ENCODE measurements at regions not wholly inside any gene's neighbourhood (a gene's known extent, or its start where the extent isn't known, plus 50 kb on each side); places are given as distances from the start of the nearest gene placed in this dataset.

GRCh38 chr20:61043681-61044080 is 208.4 kb upstream of the CDH4 start:
- CTCF ChIA-PET (ENCODE audit: partially characterized antibody) = interaction anchor here (0.7 to 1.4 kb wide), 4 partner anchors 9 to 192 kb away, joined by 3 to 4 read pairs (median 4); no protein-coding TSS in a partner anchor
- no peak for TF ChIP-seq FOSL1 (IDR thresholded peaks at IDR 0.05; ENCODE audit: insufficient read depth, low read depth, low read length)
- TF ChIP-seq SIRT6 (IDR thresholded peaks at IDR 0.05; ENCODE audit: low read length) = no peak
- TF ChIP-seq KDM5A (IDR thresholded peaks at IDR 0.05; ENCODE audit: low read length) = no peak
- TF ChIP-seq, protein P1, sequence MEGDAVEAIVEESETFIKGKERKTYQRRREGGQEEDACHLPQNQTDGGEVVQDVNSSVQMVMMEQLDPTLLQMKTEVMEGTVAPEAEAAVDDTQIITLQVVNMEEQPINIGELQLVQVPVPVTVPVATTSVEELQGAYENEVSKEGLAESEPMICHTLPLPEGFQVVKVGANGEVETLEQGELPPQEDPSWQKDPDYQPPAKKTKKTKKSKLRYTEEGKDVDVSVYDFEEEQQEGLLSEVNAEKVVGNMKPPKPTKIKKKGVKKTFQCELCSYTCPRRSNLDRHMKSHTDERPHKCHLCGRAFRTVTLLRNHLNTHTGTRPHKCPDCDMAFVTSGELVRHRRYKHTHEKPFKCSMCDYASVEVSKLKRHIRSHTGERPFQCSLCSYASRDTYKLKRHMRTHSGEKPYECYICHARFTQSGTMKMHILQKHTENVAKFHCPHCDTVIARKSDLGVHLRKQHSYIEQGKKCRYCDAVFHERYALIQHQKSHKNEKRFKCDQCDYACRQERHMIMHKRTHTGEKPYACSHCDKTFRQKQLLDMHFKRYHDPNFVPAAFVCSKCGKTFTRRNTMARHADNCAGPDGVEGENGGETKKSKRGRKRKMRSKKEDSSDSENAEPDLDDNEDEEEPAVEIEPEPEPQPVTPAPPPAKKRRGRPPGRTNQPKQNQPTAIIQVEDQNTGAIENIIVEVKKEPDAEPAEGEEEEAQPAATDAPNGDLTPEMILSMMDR (IDR thresholded peaks at IDR 0.05; ENCODE audit: control extremely low read depth in 1 of 3, insufficient read depth in 1 of 3, low read depth in 1 of 3, low read length in 3 of 3) = no peak
- TF ChIP-seq CBX8 (IDR thresholded peaks at IDR 0.05; ENCODE audit: borderline replicate concordance, low read depth, low read length) = no peak
- TF ChIP-seq SAP30 (IDR thresholded peaks at IDR 0.05; ENCODE audit: insufficient read depth, insufficient replicate concordance, low read length) = no peak
- no peak for TF ChIP-seq RAD21 (IDR thresholded peaks at IDR 0.05 in 1 of 2, conservative IDR thresholded peaks at IDR 0.05 in 1 of 2; ENCODE audit: low read depth in 2 of 2, low read length in 2 of 2)
- TF ChIP-seq MAX (IDR thresholded peaks at IDR 0.05) = no peak
- TF ChIP-seq HDAC2 (IDR thresholded peaks at IDR 0.05; ENCODE audit: borderline replicate concordance in 1 of 2, low read depth in 2 of 2, low read length in 2 of 2) = no peak
- no peak for TF ChIP-seq GTF2F1 (IDR thresholded peaks at IDR 0.05; ENCODE audit: borderline replicate concordance, low read depth, low read length)
- no peak for TF ChIP-seq POLR2AphosphoS5 (IDR thresholded peaks at IDR 0.05; ENCODE audit: low read depth, low read length)

More at GRCh38 chr20:61043681-61044080, 208.4 kb upstream of the CDH4 start:
- no peaks in the 10 kb centered on the region; a peak in 1 of 4 replicates for H3K9me3 ChIP-seq (ENCODE audit: insufficient read depth in 2 of 2, low read depth in 1 of 2, low read length in 1 of 2)
- H3K18ac ChIP-seq (ENCODE audit: extremely low read depth, low read length) = no peak overlapping the region
- no peak overlapping the region for H2BK120ac ChIP-seq (replicated peaks; ENCODE audit: low read depth, low read length)
- H2AFZ ChIP-seq (ENCODE audit: low read length) = no peak overlapping the region
- no peak overlapping the region for H3K9ac ChIP-seq (replicated peaks in 1 of 4; ENCODE audit: extremely low read depth in 1 of 4, low read depth in 3 of 4, low read length in 3 of 4)
- no peaks in the 10 kb centered on the region for H3K36me3 ChIP-seq (ENCODE audit: control insufficient read depth in 2 of 4, insufficient read depth in 4 of 4, low read length in 3 of 4)
- no peak overlapping the region for H2AK5ac ChIP-seq (ENCODE audit: low read depth, low read length)
- no peak overlapping the region for H3K14ac ChIP-seq (ENCODE audit: insufficient read length)
- no peak overlapping the region for H3K23ac ChIP-seq (ENCODE audit: insufficient read length)
- POLR2A ChIA-PET (ENCODE audit: partially characterized antibody) = no interaction called here
- FAIRE-seq (no peak), DNase-seq (ENCODE audit: low read depth in 1 of 2, low spot score in 2 of 2) (no peak)
- H2BK15ac ChIP-seq (ENCODE audit: low read length) = no peak overlapping the region
- H3K4me2 ChIP-seq (ENCODE audit: insufficient read depth in 1 of 2, low read depth in 2 of 2, low read length in 2 of 2) = no peak overlapping the region
- H4K91ac ChIP-seq (replicated peaks; ENCODE audit: insufficient read length, low read length) = no peak overlapping the region
- H3K4ac ChIP-seq (replicated peaks; ENCODE audit: insufficient read length, low read depth, low read length) = no peak overlapping the region
- peaks cover 8% of the 10 kb centered on the region; the same call in 1 of the 2 replicates for H3K23me2 ChIP-seq (ENCODE audit: low read depth, low read length)
- H4K20me1 ChIP-seq (replicated peaks in 1 of 2; ENCODE audit: control insufficient read depth in 1 of 2, insufficient read depth in 2 of 2, low read length in 2 of 2) = peaks cover 0 to 5% of the 10 kb centered on the region in 2 experiments
- H3K4me3 ChIP-seq (ENCODE audit: extremely low read depth in 1 of 4, insufficient read depth in 2 of 4, low read depth in 3 of 4, low read length in 4 of 4) = no peak overlapping the region
- H3K79me1 ChIP-seq (ENCODE audit: low read depth, low read length) = no peaks in the 10 kb centered on the region
- no peak overlapping the region for H3K56ac ChIP-seq (replicated peaks; ENCODE audit: insufficient read length, low read depth, low read length)
- no peak overlapping the region for H2BK20ac ChIP-seq (ENCODE audit: low read length)
- no peaks in the 10 kb centered on the region for H3K4me1 ChIP-seq (replicated peaks in 1 of 4; ENCODE audit: control insufficient read depth in 3 of 4, insufficient read depth in 4 of 4, low read length in 3 of 4)
- WGBS, 2 experiments (ENCODE audit: extremely low coverage in 1 of 2, insufficient coverage in 1 of 2, insufficient read length in 1 of 2, insufficient replicate concordance in 2 of 2, low coverage in 1 of 2, low lambda C conversion rate in 2 of 2, missing lambda C conversion rate in 1 of 2) = 85% methylated on average over 9 of the region's 9 CpGs; no CpG with 5 or more reads in 1 of the 2 experiments
- no peak overlapping the region for H2BK12ac ChIP-seq (ENCODE audit: low read depth, low read length)
- no peak overlapping the region for H2BK5ac ChIP-seq (ENCODE audit: low read depth, low read length)
- H3K79me2 ChIP-seq (ENCODE audit: control insufficient read depth in 1 of 2, insufficient read depth in 2 of 2, low read length in 2 of 2) = no peaks in the 10 kb centered on the region
- H3K27me3 ChIP-seq (replicated peaks in 1 of 4; ENCODE audit: control insufficient read depth in 3 of 4, extremely low read depth in 1 of 4, insufficient read depth in 3 of 4, low read length in 3 of 4) = peaks cover 6 to 17% (median 7%) of the 10 kb centered on the region in 4 experiments; a peak in 6 of 7 replicates
- H3K27ac ChIP-seq (ENCODE audit: low read depth, low read length) = no peak overlapping the region
- no peak overlapping the region for H4K8ac ChIP-seq (ENCODE audit: extremely low read depth, insufficient read depth, low read length)
- no peak overlapping the region for H4K5ac ChIP-seq (ENCODE audit: insufficient read length, low read depth, low read length)

Measured in H1 (cell line).